Middle frontal gyrus (tissue), 1 donor: ENCODE measurements at regions not wholly inside any gene's neighbourhood (a gene's known extent, or its start where the extent isn't known, plus 50 kb on each side); places are given as distances from the start of the nearest gene placed in this dataset.
"Not testable (repeated sequence)": the region's sequence is repeated elsewhere in the genome, so short reads cannot be mapped to it uniquely, and the experiment has no call there.

Source experiments
- DNase-seq: peaks from one replicate; pipeline ENCODE4 v3.0.0-alpha.2; 2015; ENCODE audit warnings: low spot score; ENCODE audit errors: extremely low spot score

GRCh38 chr14:86933958-86934595 is 1058.9 kb downstream of the GALC start:
- no peak for DNase-seq

DNA sequence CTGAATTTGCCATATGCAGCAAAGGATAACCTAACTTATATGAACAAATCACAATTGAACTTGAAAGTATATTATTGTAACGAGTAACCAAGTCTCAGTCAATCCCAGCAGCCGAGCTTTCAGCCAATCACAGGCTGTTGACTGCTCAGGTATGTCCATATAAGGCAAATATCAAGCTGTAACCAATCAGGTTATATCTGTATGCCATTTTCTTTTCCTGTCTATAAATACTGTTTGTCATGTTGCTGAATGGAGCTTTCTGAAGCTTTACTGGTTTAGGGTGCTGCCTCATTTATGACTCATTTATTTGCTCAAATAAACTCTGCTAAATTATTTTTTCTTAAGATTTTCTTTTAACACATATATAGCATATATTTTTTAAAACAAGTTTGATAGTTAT is 1059.5 kb downstream of the GALC start:
- no peak for DNase-seq

DNA sequence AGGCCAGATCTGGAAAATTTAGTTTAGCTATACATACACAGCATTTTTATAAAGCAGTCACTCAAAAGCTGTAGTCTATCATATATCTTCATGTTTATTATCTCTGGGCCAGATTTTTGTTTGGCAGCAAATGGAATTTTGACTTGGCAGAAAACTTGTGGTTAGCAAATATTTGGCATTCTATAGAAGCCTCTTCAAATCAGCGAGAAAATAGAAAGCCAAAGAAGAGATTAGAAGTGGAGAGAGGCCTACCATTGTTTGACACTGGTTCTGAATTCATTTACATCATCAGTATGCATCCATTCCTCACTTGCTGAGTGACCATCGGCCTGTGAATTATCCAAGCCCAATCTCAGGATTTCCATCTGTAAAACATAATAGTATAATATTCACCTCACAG is 1077.6 kb downstream of the GALC start:
- DNase-seq, result no peak

DNA sequence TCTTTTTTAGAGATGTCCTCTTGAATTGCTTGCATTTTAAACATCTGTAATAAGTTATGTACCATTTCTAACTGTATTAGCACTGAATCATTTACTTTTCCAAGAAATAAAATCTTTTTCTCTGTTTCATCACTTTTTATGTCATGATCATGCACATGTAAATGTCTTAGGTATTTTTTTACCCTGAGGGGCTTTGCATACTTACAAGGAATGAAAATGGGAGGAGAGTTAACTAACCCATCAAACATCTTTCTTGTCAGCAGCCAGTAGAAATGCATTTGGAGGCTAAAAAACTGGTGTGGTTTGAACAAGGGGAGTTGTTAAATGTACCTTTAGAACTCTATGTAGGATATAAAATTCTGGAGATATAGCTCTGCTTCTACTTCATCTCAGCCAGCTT is 1080.3 kb downstream of the GALC start:
- no peak for DNase-seq

- no peak for DNase-seq
Measured at GRCh38 chr14:86911486-86911885, 1081.5 kb downstream of the GALC start.

- not testable (repeated sequence) for DNase-seq
Measured at GRCh38 chr14:86905386-86905926, 1087.5 kb downstream of the GALC start.

DNA sequence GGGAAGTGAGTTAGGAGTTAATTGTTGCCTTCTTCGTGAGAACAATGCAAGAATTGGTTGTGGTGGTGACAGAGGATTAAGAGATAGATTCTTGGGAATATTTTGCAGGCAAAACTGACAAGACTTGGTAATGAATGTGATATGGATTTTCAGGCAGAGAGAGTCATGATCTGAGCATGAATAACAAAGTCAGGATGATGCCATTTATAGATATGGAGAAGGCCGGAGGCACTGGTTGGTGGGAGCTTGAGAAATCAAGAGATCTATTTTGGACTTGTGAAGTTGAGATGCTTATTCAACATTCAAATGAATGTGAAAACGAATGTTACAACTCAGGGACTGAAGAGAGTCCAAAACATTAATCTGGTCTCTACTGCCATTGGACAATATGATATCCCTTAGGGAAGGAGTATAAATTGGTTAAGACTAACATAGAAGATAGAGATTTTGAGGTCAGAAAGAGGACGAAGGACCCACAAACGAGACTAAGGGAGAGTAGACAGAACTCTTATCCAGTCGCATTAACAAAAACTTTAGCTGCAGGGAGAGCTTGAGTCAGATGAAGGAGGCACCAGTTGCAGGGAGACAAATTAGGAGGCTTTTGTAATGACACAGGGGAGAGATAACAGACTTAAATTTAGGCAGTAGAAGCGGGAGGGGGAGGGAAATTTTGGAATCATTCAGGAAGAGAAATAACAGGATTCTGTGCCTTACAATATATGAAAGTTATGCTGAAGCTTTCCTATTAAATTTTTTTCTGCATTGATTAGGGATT is 1090.6 kb downstream of the GALC start:
- DNase-seq, result no peak

GRCh38 chr14:86897704-86898513 is 1095.1 kb downstream of the GALC start:
- DNase-seq, result no peak

DNA sequence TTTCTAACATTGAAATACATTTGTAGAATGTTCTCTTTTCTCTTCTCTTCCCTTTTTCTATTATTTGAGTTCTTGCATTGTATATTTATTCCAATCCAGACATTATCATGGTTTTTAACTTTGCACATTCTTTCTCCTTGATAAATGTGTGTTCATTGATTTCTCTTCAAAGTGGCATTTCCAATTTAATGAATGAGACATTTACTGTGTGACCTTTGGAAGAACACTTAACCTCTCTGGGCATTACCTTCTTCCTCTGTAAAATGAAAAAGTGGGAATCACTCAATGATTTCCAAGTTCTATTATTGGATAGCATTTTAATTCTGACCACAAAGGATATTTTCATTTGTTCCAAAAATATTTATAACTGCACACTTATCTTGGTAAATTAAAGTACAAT is 1095.8 kb downstream of the GALC start:
- DNase-seq, result no peak

DNA sequence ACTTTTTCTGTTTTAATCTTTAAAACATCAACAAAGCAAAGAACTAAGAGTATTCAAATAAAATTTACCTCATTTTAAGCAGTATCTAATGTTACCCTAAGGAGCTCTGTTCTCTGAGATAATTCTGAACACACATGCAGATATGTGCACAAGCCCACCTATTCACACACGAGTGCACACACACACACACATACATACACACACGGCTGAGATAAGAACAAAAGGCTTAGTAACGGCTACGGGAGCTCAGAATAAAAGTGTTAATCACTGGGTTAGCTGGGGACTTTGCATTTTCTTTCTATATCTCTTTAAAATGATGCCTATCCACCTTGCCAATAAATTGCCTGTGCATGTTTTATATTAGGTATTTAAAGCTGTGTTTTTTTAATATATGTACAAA is 1096.3 kb downstream of the GALC start:
- DNase-seq, result no peak

DNA sequence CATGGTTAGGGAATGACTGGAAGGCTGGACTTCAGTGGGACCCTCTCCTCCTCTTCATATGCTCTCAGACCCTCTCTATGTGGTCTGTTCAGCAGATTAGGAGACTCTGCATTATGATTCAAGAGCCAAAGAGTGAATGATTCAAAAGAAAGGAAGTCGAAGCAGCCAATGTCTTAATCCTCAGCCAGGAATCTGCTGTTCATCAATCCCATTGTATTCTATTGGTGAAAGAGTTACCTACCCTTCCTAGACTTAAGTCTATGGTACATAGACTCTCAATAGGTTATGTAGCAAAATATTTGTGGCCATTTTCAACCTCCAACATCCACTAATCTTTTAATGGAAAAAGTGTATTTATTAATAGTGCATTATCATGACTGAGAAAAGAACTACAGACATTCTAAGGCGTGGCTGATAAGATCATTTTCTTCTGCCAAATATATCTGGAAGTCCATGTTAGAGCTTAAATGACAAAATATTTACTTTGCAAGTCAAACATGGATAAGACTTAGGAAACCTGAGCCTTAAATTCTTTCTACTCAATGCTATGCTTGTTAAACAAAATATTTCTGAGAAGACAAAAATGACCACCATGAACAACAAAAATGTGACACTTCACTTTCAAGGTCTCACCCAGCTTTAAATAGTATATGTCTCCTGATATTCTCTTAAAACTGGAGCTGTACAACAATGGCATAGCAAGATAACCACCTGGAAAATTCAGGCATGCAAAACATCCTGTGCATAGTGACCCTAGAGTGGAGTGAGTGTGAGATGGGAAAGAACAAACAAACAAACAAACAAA is 1100.6 kb downstream of the GALC start:
- no peak for DNase-seq

GRCh38 chr14:86885280-86885679 is 1107.7 kb downstream of the GALC start:
- DNase-seq, result no peak

GRCh38 chr14:86884498-86884897 is 1108.5 kb downstream of the GALC start:
- DNase-seq, result no peak

- DNase-seq, result no peak
Measured at GRCh38 chr14:86882818-86883217, 1110.2 kb downstream of the GALC start.

DNA sequence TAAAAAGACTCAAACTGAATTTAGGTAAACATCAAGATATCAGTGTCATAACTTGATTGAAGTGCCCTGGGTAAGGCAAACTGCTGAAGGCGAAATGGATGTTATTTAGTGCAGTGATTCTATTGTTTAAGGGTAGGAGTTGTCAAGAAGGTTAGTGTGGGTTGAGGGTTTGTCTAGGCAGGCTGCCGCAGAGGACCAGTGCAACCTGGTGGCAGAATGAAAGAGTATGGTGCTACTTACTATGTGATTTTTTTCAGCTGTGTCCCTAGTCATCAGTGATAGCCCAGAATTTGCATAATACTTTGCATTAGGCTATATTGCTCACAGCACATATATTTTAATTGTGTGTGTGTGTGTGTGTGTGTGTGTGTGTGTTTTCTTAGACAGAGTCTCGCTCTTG is 1127.0 kb downstream of the GALC start:
- DNase-seq, result no peak

DNA sequence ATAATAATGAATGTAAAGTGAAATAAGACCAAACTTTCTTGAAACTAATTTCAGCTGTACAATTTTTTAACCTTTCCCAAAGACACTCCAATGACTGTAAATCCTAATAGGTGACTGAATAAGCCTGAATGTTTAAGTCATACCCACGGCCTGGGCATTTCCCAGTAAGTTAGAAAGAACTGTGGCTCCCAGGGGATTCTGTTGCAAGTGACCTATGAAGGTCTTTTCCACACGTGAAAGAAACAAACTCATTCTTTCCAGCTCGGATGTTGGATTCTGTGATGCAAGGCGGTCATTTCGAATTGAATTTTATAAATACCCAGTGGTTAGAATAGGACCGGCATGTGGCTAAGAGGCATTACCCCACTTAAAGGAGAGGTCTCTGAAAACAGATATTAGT is 1134.4 kb downstream of the GALC start:
- no peak for DNase-seq

- DNase-seq, result no peak
Measured at GRCh38 chr14:86858031-86858430, 1135.0 kb downstream of the GALC start.

DNA sequence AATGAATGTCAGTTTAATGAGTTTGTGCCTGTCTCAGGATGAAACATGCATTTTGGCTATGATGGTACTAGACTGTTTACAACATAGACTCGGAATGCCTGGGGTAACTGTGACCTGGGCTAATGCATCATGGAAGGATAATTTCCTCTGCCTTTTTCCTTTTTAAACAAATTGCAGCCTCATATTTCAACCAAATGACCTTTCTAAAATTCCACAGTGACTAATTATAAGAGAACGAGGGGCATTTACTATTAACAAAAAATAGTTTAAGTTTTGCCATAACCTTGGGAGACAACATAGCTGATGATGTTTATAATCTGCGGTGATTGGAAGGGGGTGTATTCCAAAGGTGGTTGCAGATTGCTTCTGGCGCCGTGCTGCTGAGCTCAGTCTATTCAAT is 1140.5 kb downstream of the GALC start:
- no peak for DNase-seq

DNA sequence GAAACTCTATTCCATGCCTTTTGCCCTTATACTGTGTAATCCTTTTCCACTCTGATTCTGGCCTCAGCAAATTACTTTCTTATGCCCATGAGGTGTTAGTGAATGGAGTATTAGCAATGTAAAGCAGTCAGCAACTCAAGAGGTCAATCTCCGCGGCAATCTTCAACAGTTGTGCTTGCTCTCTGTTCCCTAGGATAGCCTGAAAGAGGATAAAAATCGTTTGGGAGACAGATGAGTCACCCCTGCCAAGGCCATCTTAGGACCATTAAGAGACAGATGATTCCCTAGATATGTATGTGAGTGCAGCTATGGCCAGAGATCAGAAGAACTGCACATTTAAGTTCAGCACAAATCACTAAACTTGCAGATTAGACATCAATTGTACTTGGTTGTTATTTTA is 1145.8 kb downstream of the GALC start:
- DNase-seq, result no peak

DNA sequence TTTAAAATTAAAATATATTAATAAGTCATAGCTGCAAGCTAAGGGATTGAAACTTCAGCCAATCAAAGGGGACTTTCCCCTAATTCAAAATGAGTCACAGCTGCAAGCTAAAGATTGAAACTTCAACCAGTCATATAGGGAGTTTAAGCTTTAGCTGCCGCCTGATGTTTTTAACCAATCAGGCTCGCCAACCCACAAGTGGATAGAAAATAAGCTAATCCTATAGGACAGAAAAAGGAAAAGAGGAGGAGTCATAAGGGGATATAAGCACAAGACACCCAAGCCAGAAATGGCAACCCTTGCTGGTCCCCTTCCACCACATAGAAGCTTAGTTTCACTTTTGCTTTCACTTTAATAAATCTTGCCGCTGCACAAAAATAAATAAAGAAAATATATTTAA is 1154.6 kb downstream of the GALC start:
- no peak for DNase-seq

- no peak for DNase-seq
Measured at GRCh38 chr14:86826661-86827060, 1166.3 kb downstream of the GALC start.
